ENCODE measurements at regions not wholly inside any gene's neighbourhood (a gene's known extent, or its start where the extent isn't known, plus 50 kb on each side); places are given as distances from the start of the nearest gene placed in this dataset.

DNA sequence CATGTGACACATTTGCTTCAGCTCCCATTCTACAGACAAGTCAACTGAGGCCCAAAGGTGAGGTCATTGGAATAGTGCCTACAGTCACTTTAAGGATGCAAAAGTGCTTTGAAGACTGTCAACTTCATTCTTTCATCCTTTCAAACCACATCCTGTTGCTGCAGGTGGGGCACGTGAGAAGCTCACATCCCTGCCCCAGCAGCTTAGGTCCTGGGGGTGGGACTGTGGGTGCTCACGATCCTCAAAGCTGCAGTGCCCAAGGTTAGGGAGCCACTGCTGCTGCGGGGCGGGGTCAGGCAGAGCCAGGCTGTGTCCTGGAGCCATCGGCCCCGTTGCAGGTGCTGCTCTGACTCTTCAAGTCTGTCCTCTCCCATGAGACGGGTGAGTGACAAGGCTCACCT, 57.9 kb upstream of the IER5L start:
- Histone ChIP-seq H3K27me3 (replicated peaks; ENCODE audit: insufficient read depth, low read length) (no peaks in the 10 kb centered on the region), H3K79me2 (ENCODE audit: low read length) (no peaks in the 10 kb centered on the region), H3K4me2 (ENCODE audit: low read depth, low read length) (peak overlapping the region; percentile 60; the same call in 1 of the 2 replicates), H3K9ac (ENCODE audit: low read length) (no peak overlapping the region), H4K20me1 (ENCODE audit: insufficient read depth, low read length) (no peaks in the 10 kb centered on the region), H2AFZ (ENCODE audit: low read length) (peak overlapping the region; percentile 65), H3K4me3 (ENCODE audit: low read length) (peak overlapping the region; percentile 9; the same call in 1 of the 2 replicates), H3K9me2 (replicated peaks; ENCODE audit: insufficient read depth, low read length) (no peaks in the 10 kb centered on the region), H3K27ac (ENCODE audit: low read length) (peak overlapping the region; percentile 10; the same call in 1 of the 2 replicates), H3F3A (ENCODE audit: insufficient read depth, low read length) (no peaks in the 10 kb centered on the region; the same call in 1 of the 2 replicates), H3K9me3 (replicated peaks; ENCODE audit: insufficient read depth, low read length) (no peaks in the 10 kb centered on the region), H3K36me3 (replicated peaks; ENCODE audit: insufficient read depth, low read length) (no peaks in the 10 kb centered on the region), H3K4me1 (ENCODE audit: low read length) (peaks cover 32% of the 10 kb centered on the region)
- TF ChIP-seq CTCF (IDR thresholded peaks at IDR 0.05; ENCODE audit: low read length) (no peak), EZH2 (optimal IDR thresholded peaks at IDR 0.05; ENCODE audit: low read depth, low read length) (no peak), EZH2phosphoT487 (IDR thresholded peaks at IDR 0.05; ENCODE audit: low read length) (no peak)
- peak; percentile 96 for DNase-seq

- Histone ChIP-seq H3K36me3 (replicated peaks; ENCODE audit: insufficient read depth, low read length) (no peaks in the 10 kb centered on the region), H3F3A (ENCODE audit: insufficient read depth, low read length) (no peaks in the 10 kb centered on the region; the same call in 1 of the 2 replicates), H2AFZ (ENCODE audit: low read length) (no peak overlapping the region), H3K4me3 (ENCODE audit: low read length) (no peak overlapping the region), H3K79me2 (ENCODE audit: low read length) (no peaks in the 10 kb centered on the region), H3K9me2 (replicated peaks; ENCODE audit: insufficient read depth, low read length) (no peaks in the 10 kb centered on the region), H3K9me3 (replicated peaks; ENCODE audit: insufficient read depth, low read length) (no peaks in the 10 kb centered on the region), H3K4me1 (ENCODE audit: low read length) (peaks cover 32% of the 10 kb centered on the region), H4K20me1 (ENCODE audit: insufficient read depth, low read length) (no peaks in the 10 kb centered on the region), H3K9ac (ENCODE audit: low read length) (no peak overlapping the region), H3K27me3 (replicated peaks; ENCODE audit: insufficient read depth, low read length) (no peaks in the 10 kb centered on the region), H3K4me2 (ENCODE audit: low read depth, low read length) (peak overlapping the region; percentile 60; the same call in 1 of the 2 replicates), H3K27ac (ENCODE audit: low read length) (no peak overlapping the region)
- TF ChIP-seq EZH2 (optimal IDR thresholded peaks at IDR 0.05; ENCODE audit: low read depth, low read length) (no peak), CTCF (IDR thresholded peaks at IDR 0.05; ENCODE audit: low read length) (no peak), EZH2phosphoT487 (IDR thresholded peaks at IDR 0.05; ENCODE audit: low read length) (no peak)
- DNase-seq, result no peak
Observed at GRCh38 chr9:129235041-129235930, 57.2 kb upstream of the IER5L start.

DNA sequence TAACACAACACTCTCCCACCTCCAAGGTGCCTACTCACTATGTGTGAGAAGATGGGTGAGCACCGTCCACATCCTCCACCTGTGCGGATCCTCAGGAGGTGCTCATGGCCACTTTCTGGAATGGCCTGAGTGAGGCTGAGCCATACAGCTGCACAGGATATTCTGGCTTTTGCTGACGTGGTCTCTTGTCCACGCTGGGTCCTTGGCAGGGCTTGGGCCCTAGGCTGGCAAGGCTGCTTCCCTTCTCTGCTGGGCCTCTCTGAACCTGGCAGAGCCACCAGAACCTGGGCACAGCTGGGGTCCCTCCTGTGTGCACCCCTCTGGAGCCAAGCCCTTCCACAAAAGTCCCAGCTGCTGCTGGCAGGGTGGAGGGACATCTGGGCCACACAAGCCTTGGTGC, 56.4 kb upstream of the IER5L start:
- Histone ChIP-seq H3K9ac (ENCODE audit: low read length) (no peak overlapping the region), H4K20me1 (ENCODE audit: insufficient read depth, low read length) (no peaks in the 10 kb centered on the region), H3K9me2 (replicated peaks; ENCODE audit: insufficient read depth, low read length) (no peaks in the 10 kb centered on the region), H3K4me2 (ENCODE audit: low read depth, low read length) (no peak overlapping the region), H3K4me1 (ENCODE audit: low read length) (peaks cover 32% of the 10 kb centered on the region), H3F3A (ENCODE audit: insufficient read depth, low read length) (no peaks in the 10 kb centered on the region; the same call in 1 of the 2 replicates), H2AFZ (ENCODE audit: low read length) (no peak overlapping the region), H3K9me3 (replicated peaks; ENCODE audit: insufficient read depth, low read length) (no peaks in the 10 kb centered on the region), H3K27ac (ENCODE audit: low read length) (no peak overlapping the region), H3K4me3 (ENCODE audit: low read length) (no peak overlapping the region), H3K36me3 (replicated peaks; ENCODE audit: insufficient read depth, low read length) (no peaks in the 10 kb centered on the region), H3K27me3 (replicated peaks; ENCODE audit: insufficient read depth, low read length) (no peaks in the 10 kb centered on the region), H3K79me2 (ENCODE audit: low read length) (no peaks in the 10 kb centered on the region)
- DNase-seq, result no peak
- TF ChIP-seq EZH2 (optimal IDR thresholded peaks at IDR 0.05; ENCODE audit: low read depth, low read length), result no peak
- TF ChIP-seq CTCF (IDR thresholded peaks at IDR 0.05; ENCODE audit: low read length), result no peak
- TF ChIP-seq EZH2phosphoT487 (IDR thresholded peaks at IDR 0.05; ENCODE audit: low read length), result no peak

All from MM.1S (cell line).